SU-DHL-6 (cell line): ENCODE measurements at regions not wholly inside any gene's neighbourhood (a gene's known extent, or its start where the extent isn't known, plus 50 kb on each side); places are given as distances from the start of the nearest gene placed in this dataset.
"Not testable (repeated sequence)": the region's sequence is repeated elsewhere in the genome, so short reads cannot be mapped to it uniquely, and the experiment has no call there.

Experiments
- H2AFZ ChIP-seq: fragments of 200-600 bp; sonication (generic); 2 replicates; pipeline ENCODE4 v1.6.1; 2014; ENCODE audit warnings: low read depth, mild to moderate bottlenecking, moderate library complexity, mixed read lengths, antibody characterized with exemption, low read length; ENCODE audit not compliant: severe bottlenecking
- H3F3A ChIP-seq: fragments of 200-600 bp; shearing (Covaris generic); 2 replicates; pipeline ENCODE4 v1.6.0; 2016; ENCODE audit warnings: antibody characterized with exemption, mild to moderate bottlenecking; ENCODE audit not compliant: insufficient read depth
- H3K27ac ChIP-seq: fragments of 200-600 bp; sonication (generic); 2 replicates; pipeline ENCODE4 v1.5.1; 2016; ENCODE audit warnings: low read depth, mild to moderate bottlenecking, low read length, moderate library complexity, mixed read lengths
- H3K27me3 ChIP-seq: fragments of 200-600 bp; sonication (generic), shearing (Covaris generic); 2 replicates; pipeline ENCODE4 v1.6.0; 2014; ENCODE audit warnings: mild to moderate bottlenecking, low read length
- H3K36me3 ChIP-seq: fragments of 200-600 bp; sonication (generic); 2 replicates; pipeline ENCODE4 v1.6.1; 2014; ENCODE audit warnings: mild to moderate bottlenecking, low read length, mixed read lengths
- H3K4me2 ChIP-seq: fragments of 300-600, 200-600 bp; shearing (Covaris generic), sonication (generic); 2 replicates; pipeline ENCODE4 v1.6.0; 2014; ENCODE audit warnings: low read length, low read depth, mild to moderate bottlenecking; ENCODE audit not compliant: poor library complexity, severe bottlenecking
- H3K4me3 ChIP-seq: fragments of 200-600 bp; sonication (generic); 2 replicates; pipeline ENCODE4 v1.5.1; 2014; ENCODE audit warnings: antibody characterized with exemption, low read length, mild to moderate bottlenecking, mixed read lengths; ENCODE audit not compliant: insufficient read depth, poor library complexity, severe bottlenecking
- H3K79me2 ChIP-seq: fragments of 200-600 bp; sonication (generic); 2 replicates; pipeline ENCODE4 v1.6.1; 2014; ENCODE audit warnings: mild to moderate bottlenecking, low read length, moderate library complexity; ENCODE audit not compliant: insufficient read depth
- H3K9ac ChIP-seq: fragments of 200-600 bp; sonication (generic); 2 replicates; pipeline ENCODE4 v1.7.0; 2014; ENCODE audit warnings: mild to moderate bottlenecking, low read length
- H3K9me2 ChIP-seq: fragments of 200-600 bp; sonication (generic); replicated peaks from 2 replicates; pipeline ENCODE4 v1.6.1; 2014; ENCODE audit warnings: low read length; ENCODE audit not compliant: insufficient read depth
- H3K9me3 ChIP-seq: fragments of 200-600 bp; sonication (generic); 2 replicates; pipeline ENCODE4 v1.6.1; 2014; ENCODE audit warnings: low read length, mixed read lengths; ENCODE audit not compliant: insufficient read depth
- H4K20me1 ChIP-seq: fragments of 200-600 bp; sonication (generic); 2 replicates; pipeline ENCODE4 v1.6.1; 2014; ENCODE audit warnings: low read depth, mild to moderate bottlenecking, antibody characterized with exemption, low read length, moderate library complexity, mixed read lengths
- EZH2phosphoT487 ChIP-seq: fragments of 200-600 bp; sonication (generic), shearing (Covaris generic); conservative IDR thresholded peaks from 2 replicates; pipeline ENCODE4 v1.6.1; 2018; ENCODE audit warnings: mild to moderate bottlenecking, antibody characterized with exemption, low read length, moderate library complexity, mixed read lengths
- TF ChIP-seq, protein P1 (sequence below): fragments of 200-600 bp; sonication (generic); IDR thresholded peaks from one replicate; pipeline ENCODE4 v1.5.1; 2017; ENCODE audit warnings: antibody characterized with exemption, mild to moderate bottlenecking, low read length, moderate library complexity; ENCODE audit not compliant: insufficient read depth, poor library complexity, severe bottlenecking

DNA sequence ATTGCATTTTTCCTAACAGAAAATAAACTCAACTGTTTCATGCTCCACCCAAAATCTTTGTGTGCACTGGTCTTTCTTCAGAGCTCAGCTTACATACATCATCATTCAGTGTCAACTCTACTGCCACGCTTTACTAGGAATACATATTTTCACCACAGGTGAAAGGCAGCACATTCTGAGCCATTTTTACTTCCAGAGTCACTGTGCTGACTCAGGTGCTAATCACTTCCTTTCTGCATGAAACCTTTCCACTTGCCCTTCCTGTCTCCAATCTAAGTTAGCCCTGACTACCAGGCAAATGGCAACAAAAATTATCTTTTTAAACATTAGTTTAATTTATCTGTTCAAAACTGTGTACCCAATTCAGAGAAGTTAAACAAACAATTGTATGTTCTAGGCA, 1041.0 kb downstream of the PRIM2 start:
- H3K4me2 ChIP-seq, H3K36me3 ChIP-seq, H3K27me3 ChIP-seq, H3K9me2 ChIP-seq, H3K27ac ChIP-seq, H3K4me3 ChIP-seq, H3K9ac ChIP-seq, H3F3A ChIP-seq, H3K9me3 ChIP-seq, H3K79me2 ChIP-seq, H2AFZ ChIP-seq, H4K20me1 ChIP-seq: not testable (repeated sequence)

GRCh38 chr6:58365856-58366255, 1048.4 kb downstream of the PRIM2 start:
- H3K4me2 ChIP-seq, H3K9ac ChIP-seq, H3K27ac ChIP-seq, H3K9me3 ChIP-seq, H3K27me3 ChIP-seq, H3K79me2 ChIP-seq, H4K20me1 ChIP-seq, H3K36me3 ChIP-seq, H3F3A ChIP-seq, H3K4me3 ChIP-seq, H3K9me2 ChIP-seq, H2AFZ ChIP-seq: not testable (repeated sequence)

- peaks cover 28% of the 10 kb centered on the region; the same call in 1 of the 2 replicates for H3K9me3 ChIP-seq
- H4K20me1 ChIP-seq, H3F3A ChIP-seq, H3K27ac ChIP-seq, H3K9me2 ChIP-seq, H3K27me3 ChIP-seq, H2AFZ ChIP-seq, H3K4me2 ChIP-seq, H3K9ac ChIP-seq, H3K4me3 ChIP-seq, H3K36me3 ChIP-seq, H3K79me2 ChIP-seq: not testable (repeated sequence)
These were observed 1089.2 kb downstream of the PRIM2 start for GRCh38 chr6:58406659-58407058.

- Histone ChIP-seq H3K27ac (no peak overlapping the region), H3K4me3 (no peak overlapping the region), H3K79me2 (no peaks in the 10 kb centered on the region), H3F3A (no peaks in the 10 kb centered on the region), H4K20me1 (no peaks in the 10 kb centered on the region), H3K4me2 (no peak overlapping the region), H3K9ac (no peak overlapping the region), H3K36me3 (no peaks in the 10 kb centered on the region), H3K9me2 (no peaks in the 10 kb centered on the region), H3K9me3 (peaks cover 15% of the 10 kb centered on the region; the same call in 1 of the 2 replicates), H3K27me3 (no peaks in the 10 kb centered on the region), H2AFZ (no peak overlapping the region)
- no peak for TF ChIP-seq EZH2phosphoT487
- TF ChIP-seq, protein P1, sequence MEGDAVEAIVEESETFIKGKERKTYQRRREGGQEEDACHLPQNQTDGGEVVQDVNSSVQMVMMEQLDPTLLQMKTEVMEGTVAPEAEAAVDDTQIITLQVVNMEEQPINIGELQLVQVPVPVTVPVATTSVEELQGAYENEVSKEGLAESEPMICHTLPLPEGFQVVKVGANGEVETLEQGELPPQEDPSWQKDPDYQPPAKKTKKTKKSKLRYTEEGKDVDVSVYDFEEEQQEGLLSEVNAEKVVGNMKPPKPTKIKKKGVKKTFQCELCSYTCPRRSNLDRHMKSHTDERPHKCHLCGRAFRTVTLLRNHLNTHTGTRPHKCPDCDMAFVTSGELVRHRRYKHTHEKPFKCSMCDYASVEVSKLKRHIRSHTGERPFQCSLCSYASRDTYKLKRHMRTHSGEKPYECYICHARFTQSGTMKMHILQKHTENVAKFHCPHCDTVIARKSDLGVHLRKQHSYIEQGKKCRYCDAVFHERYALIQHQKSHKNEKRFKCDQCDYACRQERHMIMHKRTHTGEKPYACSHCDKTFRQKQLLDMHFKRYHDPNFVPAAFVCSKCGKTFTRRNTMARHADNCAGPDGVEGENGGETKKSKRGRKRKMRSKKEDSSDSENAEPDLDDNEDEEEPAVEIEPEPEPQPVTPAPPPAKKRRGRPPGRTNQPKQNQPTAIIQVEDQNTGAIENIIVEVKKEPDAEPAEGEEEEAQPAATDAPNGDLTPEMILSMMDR: no peak
These were observed 1101.9 kb downstream of the PRIM2 start for GRCh38 chr6:58419321-58419720.
